K562 (cell line): ENCODE measurements at regions not wholly inside any gene's neighbourhood (a gene's known extent, or its start where the extent isn't known, plus 50 kb on each side); places are given as distances from the start of the nearest gene placed in this dataset.

Source experiments
- ATAC-seq: fragments of 200-7000 bp; cut with Tn5 transposase; 3 replicates; pipeline ENCODE4 v1.9.1; 2020; ENCODE audit warnings: moderate library complexity
- BruUV-seq: library from RNA; stranded (reverse); fragments of 400-500 nt; replicated peaks from 2 replicates; lab custom pipeline; 2021; lab: Mats Ljungman, UMichigan
- CTCF ChIA-PET: fragments of 300-600 bp; formaldehyde crosslinking; extraction: SDS; loops from one replicate; lab custom pipeline; 2021; ENCODE audit warnings: low intra/inter-chr PET ratio; lab: Yijun Ruan, JAX
- POLR2A ChIA-PET: fragments of 300-600, 350-650 bp; sonication (Branson Sonifier 250); formaldehyde crosslinking; extraction: SDS; loops from one replicate; lab custom pipeline; 2021; ENCODE audit warnings: antibody characterized with exemption, inconsistent platforms; lab: Yijun Ruan, JAX
- DNase-seq, 4 experiments: peaks; one replicate each; pipeline versions ENCODE4 v3.0.0 to v3.0.0-alpha.2; 2011 to 2018; ENCODE audit warnings: low spot score in 3 of 4, mixed read lengths in 3 of 4; ENCODE audit errors: extremely low read depth in 1 of 4
- FAIRE-seq: peaks from 2 replicates; lab custom pipeline; 2011; peaks lifted over from hg19 to GRCh38; lab: Jason Lieb, UNC
- H2AFZ ChIP-seq: 2 replicates; pipeline ENCODE4 v1.6.0; 2011; ENCODE audit warnings: low read depth, low read length, control low read depth, inconsistent platforms
- H3K27ac ChIP-seq: fragments of 200-600 bp; 3 replicates; pipeline ENCODE4 v1.8.0; 2011; ENCODE audit warnings: low read depth, mild to moderate bottlenecking, control low read depth, inconsistent platforms, low read length, moderate library complexity, mixed read lengths; ENCODE audit errors: extremely low read depth
- H3K27me3 ChIP-seq, 2 experiments: fragments of 300-600 bp in 1 of 2; 2 replicates in 1 of 2; 3 replicates in 1 of 2; pipeline versions ENCODE4 v1.6.0 to v1.8.0; 2011; ENCODE audit warnings: inconsistent platforms in 2 of 2, low read length in 2 of 2, mild to moderate bottlenecking in 1 of 2, mixed read lengths in 1 of 2, moderate library complexity in 1 of 2; ENCODE audit not compliant: control insufficient read depth in 2 of 2, insufficient read depth in 2 of 2
- H3K36me3 ChIP-seq: fragments of 300-600 bp; 3 replicates; pipeline ENCODE4 v1.8.0; 2011; ENCODE audit warnings: mild to moderate bottlenecking, low read length, inconsistent platforms; ENCODE audit not compliant: control insufficient read depth, insufficient read depth
- H3K4me1 ChIP-seq, 2 experiments: fragments of 200-600 bp in 1 of 2; replicated peaks in 1 of 2; 2 replicates in 1 of 2; 3 replicates in 1 of 2; pipeline versions ENCODE4 v1.5.1 to v1.8.0; 2011; ENCODE audit warnings: inconsistent platforms in 2 of 2, low read length in 2 of 2, mild to moderate bottlenecking in 1 of 2, mixed read lengths in 1 of 2, moderate library complexity in 1 of 2; ENCODE audit not compliant: control insufficient read depth in 2 of 2, insufficient read depth in 2 of 2
- H3K4me2 ChIP-seq: 2 replicates; pipeline ENCODE4 v1.6.1; 2011; ENCODE audit warnings: low read length, control low read depth, inconsistent platforms, mixed read lengths; ENCODE audit not compliant: insufficient read depth
- H3K4me3 ChIP-seq: fragments of 200-600 bp; sonication (generic), shearing (Covaris generic); 2 replicates; pipeline ENCODE4 v1.5.1; 2016; ENCODE audit warnings: control low read depth, inconsistent platforms
- H3K79me2 ChIP-seq: fragments of 200-600 bp; 3 replicates; pipeline ENCODE4 v1.8.0; 2011; ENCODE audit warnings: low read length, inconsistent platforms; ENCODE audit not compliant: control insufficient read depth, insufficient read depth
- H3K9ac ChIP-seq, 2 experiments: 2 replicates each; pipeline versions ENCODE4 v1.6.0 to v1.6.1; 2011; ENCODE audit warnings: low read depth in 2 of 2, low read length in 2 of 2, control low read depth in 1 of 2, inconsistent platforms in 1 of 2, mild to moderate bottlenecking in 1 of 2, mixed read lengths in 1 of 2; ENCODE audit not compliant: insufficient read depth in 1 of 2
- H3K9me1 ChIP-seq: one replicate; pipeline ENCODE4 v1.6.0; 2011; ENCODE audit warnings: inconsistent platforms, mild to moderate bottlenecking, low read length, moderate library complexity; ENCODE audit not compliant: control insufficient read depth, insufficient read depth
- H3K9me3 ChIP-seq: replicated peaks from 2 replicates; pipeline ENCODE4 v1.5.1; 2011; ENCODE audit warnings: low read depth, low read length, inconsistent platforms; ENCODE audit not compliant: control insufficient read depth, insufficient read depth
- H4K20me1 ChIP-seq: replicated peaks from 2 replicates; pipeline ENCODE4 v1.6.1; 2011; ENCODE audit warnings: low read length, inconsistent platforms, mixed read lengths; ENCODE audit not compliant: control insufficient read depth, insufficient read depth
- ATF4 ChIP-seq: fragments of 450-650 bp; formaldehyde crosslinking; IDR thresholded peaks from 2 replicates; pipeline ENCODE4 v1.4.0; 2022; ENCODE audit warnings: mild to moderate bottlenecking, moderate library complexity
- JUND ChIP-seq, 2 experiments: IDR thresholded peaks; 2 replicates in 1 of 2; 3 replicates in 1 of 2; pipeline ENCODE4 v1.6.1; 2011; ENCODE audit warnings: borderline replicate concordance in 2 of 2, low read depth in 2 of 2, low read length in 2 of 2, improper control_type of control experiment in 1 of 2, missing biosample characterization in 1 of 2, missing genetic modification characterization in 1 of 2, missing genetic modification reagents in 1 of 2
- MECOM ChIP-seq: fragments of 250-450 bp; sonication (Bioruptor Pico); IDR thresholded peaks from 2 replicates; pipeline ENCODE4 v1.8.0; 2022; ENCODE audit warnings: inconsistent platforms
- RAD21 ChIP-seq, 2 experiments: fragments of 250-450 bp in 1 of 2; fragments of 450-650 bp in 1 of 2; sonication (Bioruptor Pico) in 1 of 2; formaldehyde crosslinking in 1 of 2; IDR thresholded peaks in 1 of 2; conservative IDR thresholded peaks in 1 of 2; 2 replicates each; pipeline versions ENCODE4 v1.4.0 to v1.8.0; 2020 to 2022; ENCODE audit warnings: mild to moderate bottlenecking in 2 of 2, moderate library complexity in 1 of 2
- RBM14 ChIP-seq: fragments of 200-400 bp; formaldehyde crosslinking; IDR thresholded peaks from 2 replicates; pipeline ENCODE4 v1.6.1; 2018; ENCODE audit warnings: low read depth, mild to moderate bottlenecking, low read length, moderate library complexity, borderline replicate concordance; ENCODE audit not compliant: insufficient read depth
- REST ChIP-seq, 2 experiments: fragments of 450-650 bp; formaldehyde crosslinking in 1 of 2; IDR thresholded peaks; 2 replicates each; pipeline versions ENCODE4 v1.4.0 to v1.6.1; 2014 to 2020; ENCODE audit warnings: mild to moderate bottlenecking in 2 of 2, borderline replicate concordance in 1 of 2, low read depth in 1 of 2
- WGBS: fragments of 100-300 bp; shearing (Covaris generic); methylation state at CpG from one replicate; pipeline ENCODE4 v1.1.6; 2016; ENCODE audit warnings: low coverage, mixed read lengths; ENCODE audit not compliant: insufficient coverage; ENCODE audit errors: missing lambda C conversion rate; 5-methylcytosine and 5-hydroxymethylcytosine counted together
- in situ Hi-C: fragments of 300-500 bp; cut with MboI; formaldehyde crosslinking; loops from 4 replicates; pipeline ENCODE4 v1.15.0; 2018; ENCODE audit warnings: inconsistent platforms, mixed read lengths
- intact Hi-C: fragments of 100-400 bp; cut with micrococcal nuclease; formaldehyde crosslinking; loops from 2 replicates; pipeline ENCODE4 v1.14.2; 2022

- FAIRE-seq = peak; percentile 11
- peak; percentile 96 for ATAC-seq
- TF ChIP-seq MECOM (CRISPR knock-in tag) = no peak
- TF ChIP-seq RBM14 = no peak
- TF ChIP-seq RAD21 (CRISPR knock-in tag; conservative IDR thresholded peaks at IDR 0.05 in 1 of 2, IDR thresholded peaks at IDR 0.05 in 1 of 2) = peak; percentile 60 to 72
- peak; percentile 53; the same call in 1 of the 2 replicates for TF ChIP-seq REST (IDR thresholded peaks at IDR 0.05; ENCODE audit: borderline replicate concordance)
- TF ChIP-seq REST (CRISPR knock-in tag; IDR thresholded peaks at IDR 0.05; ENCODE audit: low read depth) = no peak
- no peak for TF ChIP-seq ATF4 (CRISPR knock-in tag)
- 0 out of 2 replicates have a peak, but pooled peaks have one; percentile 8 for TF ChIP-seq JUND (IDR thresholded peaks at IDR 0.05; ENCODE audit: borderline replicate concordance, low read depth, low read length)
- no peak for TF ChIP-seq JUND (tag; IDR thresholded peaks at IDR 0.05; ENCODE audit: borderline replicate concordance, low read depth, low read length)
Measured at GRCh38 chr4:138938366-138938690, 77.3 kb upstream of the NOCT start.

More at GRCh38 chr4:138938366-138938690, 77.3 kb upstream of the NOCT start:
- H3K27me3 ChIP-seq = no peaks in the 10 kb centered on the region
- H3K9me3 ChIP-seq = no peaks in the 10 kb centered on the region
- H3K27ac ChIP-seq = no peak overlapping the region
- ChIA-PET CTCF (interaction anchor here (1.0 kb wide), 1 partner anchor 102 kb away, joined by 3 read pairs; no protein-coding TSS in a partner anchor), POLR2A (interaction anchor here (0.5 to 0.6 kb wide), 2 partner anchors 364 to 482 kb away, joined by 3 to 4 read pairs; partner anchors contain the start of gene NDUFC1)
- H3K9ac ChIP-seq = no peak overlapping the region
- in situ Hi-C loops (no loop called here), intact Hi-C loops (loop anchor here (5.0 kb wide), 3 partner anchors 66 to 901 kb away; no protein-coding TSS in a partner anchor)
- DNase-seq = peak in 2 of 4 experiments; percentile 31 to 61
- no peaks in the 10 kb centered on the region for H3K36me3 ChIP-seq
- BruUV-seq = no TSS peak
- H2AFZ ChIP-seq = 0 out of 2 replicates have a peak overlapping the region, but pooled peaks have one; percentile 11
- 6% methylated on average over 3 of the region's 3 CpGs for WGBS
- no peak overlapping the region for H3K4me3 ChIP-seq
- H4K20me1 ChIP-seq = no peaks in the 10 kb centered on the region
- H3K4me1 ChIP-seq = no peaks in the 10 kb centered on the region
- H3K9me1 ChIP-seq = no peaks in the 10 kb centered on the region
- no peak overlapping the region for H3K4me2 ChIP-seq
- no peaks in the 10 kb centered on the region for H3K79me2 ChIP-seq
